CD4-positive, CD25-positive, alpha-beta regulatory T cell (primary cell): ENCODE measurements at regions not wholly inside any gene's neighbourhood (a gene's known extent, or its start where the extent isn't known, plus 50 kb on each side); places are given as distances from the start of the nearest gene placed in this dataset.
"Not testable (repeated sequence)": the region's sequence is repeated elsewhere in the genome, so short reads cannot be mapped to it uniquely, and the experiment has no call there.

Experiments used
- ATAC-seq, 2 donors: fragments of 150-1000 bp; cut with Tn5 transposase; one replicate each; pipeline ENCODE4 v1.10.0; 2021; ENCODE audit warnings: low read depth in 2 of 2, moderate number of reproducible peaks in 2 of 2, moderate library complexity in 1 of 2
- DNase-seq, 3 donors: peaks; one replicate each; pipeline versions ENCODE4 v3.0.0 to v3.0.0-alpha.2; 2012 to 2022; ENCODE audit warnings: mixed read lengths in 1 of 3
- H3K27ac ChIP-seq: one replicate; pipeline ENCODE4 v1.7.0; 2013; ENCODE audit warnings: mild to moderate bottlenecking, low read length; ENCODE audit not compliant: insufficient read depth, poor library complexity, severe bottlenecking
- H3K27me3 ChIP-seq: one replicate; pipeline ENCODE4 v1.7.0; 2013; ENCODE audit warnings: low read length; ENCODE audit not compliant: control insufficient read depth, insufficient read depth
- H3K36me3 ChIP-seq: one replicate; pipeline ENCODE4 v1.7.0; 2013; ENCODE audit warnings: mild to moderate bottlenecking, low read length, moderate library complexity; ENCODE audit not compliant: control insufficient read depth, insufficient read depth
- H3K4me1 ChIP-seq: 2 replicates; pipeline ENCODE4 v1.7.0; 2013; ENCODE audit warnings: mild to moderate bottlenecking, low read length; ENCODE audit not compliant: insufficient read depth, control insufficient read depth, poor library complexity, severe bottlenecking
- H3K4me3 ChIP-seq: one replicate; pipeline ENCODE4 v1.7.0; 2013; ENCODE audit warnings: low read depth, mild to moderate bottlenecking, low read length, moderate library complexity
- H3K9me3 ChIP-seq, 2 experiments: 1 replicate in 1 of 2; 2 replicates in 1 of 2; pipeline ENCODE4 v1.7.0; 2013; ENCODE audit warnings: low read length in 2 of 2, mild to moderate bottlenecking in 1 of 2, moderate library complexity in 1 of 2; ENCODE audit not compliant: control insufficient read depth in 2 of 2
- H3K27ac Mint-ChIP-seq, 3 donors: one replicate each; pipeline ENCODE4 v1.8.0; 2020 to 2022; ENCODE audit warnings: mild to moderate bottlenecking in 3 of 3, mixed read lengths in 3 of 3, moderate library complexity in 2 of 3
- H3K27me3 Mint-ChIP-seq: one replicate; pipeline ENCODE4 v1.8.0; 2022; ENCODE audit warnings: mild to moderate bottlenecking, mixed read lengths
- H3K36me3 Mint-ChIP-seq: one replicate; pipeline ENCODE4 v1.8.0; 2020; ENCODE audit warnings: mixed read lengths
- H3K4me1 Mint-ChIP-seq, 4 donors: one replicate each; pipeline ENCODE4 v1.8.0; 2020 to 2022; ENCODE audit warnings: mixed read lengths in 4 of 4, mild to moderate bottlenecking in 1 of 4
- H3K4me3 Mint-ChIP-seq, 4 donors: one replicate each; pipeline ENCODE4 v1.8.0; 2020 to 2022; ENCODE audit warnings: mild to moderate bottlenecking in 4 of 4, mixed read lengths in 4 of 4, moderate library complexity in 3 of 4
- H3K9me3 Mint-ChIP-seq, 7 donors: one replicate each; pipeline ENCODE4 v1.8.0; 2020 to 2022; ENCODE audit warnings: mixed read lengths in 7 of 7, mild to moderate bottlenecking in 3 of 7, moderate library complexity in 2 of 7

DNA sequence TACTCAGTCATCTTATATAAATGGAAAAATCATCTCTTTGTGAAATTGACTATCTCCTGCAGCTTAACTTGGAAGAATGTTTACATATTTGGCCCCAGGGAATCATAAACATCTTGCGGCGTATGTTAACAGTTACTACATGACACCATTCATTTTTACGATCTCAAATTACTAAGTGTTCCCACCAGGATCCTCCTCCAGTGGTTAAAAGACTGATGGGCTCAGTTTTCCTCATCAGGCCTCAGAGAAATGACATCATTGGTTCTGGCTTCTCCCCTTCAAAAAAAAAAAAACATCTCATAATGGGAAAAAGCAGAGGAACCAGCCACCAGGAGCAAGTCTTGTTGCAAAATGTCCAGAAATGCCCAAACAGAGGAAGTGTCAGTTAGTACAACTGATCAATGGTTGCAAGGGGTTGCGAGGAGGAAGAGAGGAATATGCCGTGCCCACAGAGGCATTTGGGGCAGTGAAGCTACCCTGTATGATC, 70.5 kb upstream of the LIPC start:
- H3K36me3 Mint-ChIP-seq: no peaks in the 10 kb centered on the region
- Histone ChIP-seq H3K36me3 (no peaks in the 10 kb centered on the region), H3K27ac (no peak overlapping the region), H3K4me3 (no peak overlapping the region), H3K4me1 (peaks cover 11% of the 10 kb centered on the region), H3K9me3 (no peaks in the 10 kb centered on the region), H3K27me3 (no peaks in the 10 kb centered on the region)
- no peak overlapping the region for H3K4me3 Mint-ChIP-seq
- peaks cover 4% of the 10 kb centered on the region for H3K27me3 Mint-ChIP-seq
- ATAC-seq (no peak), DNase-seq (no peak)
- H3K27ac Mint-ChIP-seq: peak overlapping the region in 1 of 3 donors; percentile 41
- H3K9me3 Mint-ChIP-seq: peaks cover 0 to 5% (median 0%) of the 10 kb centered on the region in 7 donors
- peaks cover 0 to 41% (median 13%) of the 10 kb centered on the region in 4 donors for H3K4me1 Mint-ChIP-seq

DNA sequence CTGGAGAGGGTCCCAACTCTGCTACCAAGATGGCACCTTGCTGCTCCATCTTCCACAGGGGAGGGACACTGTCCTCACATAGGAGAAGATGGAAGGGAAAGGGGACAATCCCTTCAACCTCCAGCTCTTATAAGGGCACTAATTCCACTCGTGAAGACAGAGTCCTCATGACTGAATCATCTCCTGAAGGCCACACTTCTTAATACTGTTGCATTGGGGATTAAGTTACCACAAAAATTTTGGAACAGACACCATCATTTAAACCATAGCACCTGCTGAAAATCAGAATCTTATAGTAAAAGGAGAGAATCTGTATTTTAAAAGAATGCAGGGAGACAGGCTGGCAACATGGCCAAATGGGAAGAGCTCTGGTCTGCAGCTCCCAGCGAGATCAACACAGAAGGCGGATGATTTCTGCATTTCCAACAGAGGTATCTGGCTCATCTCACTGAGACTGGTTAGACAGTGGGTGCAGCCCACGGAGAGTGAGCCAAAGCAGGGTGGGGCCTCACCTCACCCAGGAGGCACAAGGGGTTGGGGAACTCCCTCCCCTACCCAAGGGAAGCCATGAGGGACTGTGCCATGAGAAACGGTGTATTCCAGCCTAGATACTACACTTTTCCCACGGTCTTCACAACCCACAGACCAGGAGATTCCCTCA, 69.4 kb upstream of the LIPC start:
- no peak for DNase-seq

DNA sequence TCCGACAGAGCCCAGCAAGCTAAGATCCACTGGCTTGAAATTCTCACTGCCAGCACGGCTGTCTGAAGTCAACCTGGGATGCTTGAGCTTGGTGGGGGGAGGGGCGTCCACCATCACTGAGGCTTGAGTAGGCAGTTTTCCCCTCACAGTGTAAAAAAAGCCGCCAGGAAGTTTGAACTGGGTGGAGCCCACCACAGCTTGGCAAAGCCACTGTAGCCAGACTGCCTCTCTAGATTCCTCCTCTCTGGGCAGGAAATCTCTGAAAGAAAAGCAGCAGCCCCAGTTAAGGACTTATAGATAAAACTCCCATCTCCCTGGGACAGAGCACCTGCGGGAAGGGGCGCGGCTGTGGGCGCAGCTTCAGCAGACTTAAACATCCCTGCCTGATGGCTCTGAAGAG, 68.7 kb upstream of the LIPC start:
- H3K27me3 ChIP-seq, H3K4me3 ChIP-seq, ATAC-seq, H3K27ac ChIP-seq, H3K36me3 Mint-ChIP-seq, H3K4me3 Mint-ChIP-seq, H3K36me3 ChIP-seq, H3K9me3 ChIP-seq, H3K4me1 ChIP-seq, DNase-seq, H3K9me3 Mint-ChIP-seq, H3K27me3 Mint-ChIP-seq: not testable (repeated sequence)
- peak overlapping the region in 1 of 3 donors; percentile 6 for H3K27ac Mint-ChIP-seq
- H3K4me1 Mint-ChIP-seq: peaks cover 0 to 28% (median 6%) of the 10 kb centered on the region in 4 donors

More for the DNA sequence above, 69.4 kb upstream of the LIPC start:
- no peak for ATAC-seq
- peaks cover 0 to 35% (median 11%) of the 10 kb centered on the region in 4 donors for H3K4me1 Mint-ChIP-seq
- Histone ChIP-seq H3K9me3 (no peaks in the 10 kb centered on the region), H3K27me3 (no peaks in the 10 kb centered on the region), H3K4me1 (peaks cover 10% of the 10 kb centered on the region), H3K36me3 (no peaks in the 10 kb centered on the region), H3K27ac (no peak overlapping the region), H3K4me3 (no peak overlapping the region)
- no peaks in the 10 kb centered on the region for H3K36me3 Mint-ChIP-seq
- H3K27me3 Mint-ChIP-seq: peaks cover 4% of the 10 kb centered on the region
- no peak overlapping the region for H3K27ac Mint-ChIP-seq
- H3K9me3 Mint-ChIP-seq: peaks cover 0 to 5% (median 0%) of the 10 kb centered on the region in 7 donors
- H3K4me3 Mint-ChIP-seq: peak overlapping the region in 1 of 4 donors; percentile 47

DNA sequence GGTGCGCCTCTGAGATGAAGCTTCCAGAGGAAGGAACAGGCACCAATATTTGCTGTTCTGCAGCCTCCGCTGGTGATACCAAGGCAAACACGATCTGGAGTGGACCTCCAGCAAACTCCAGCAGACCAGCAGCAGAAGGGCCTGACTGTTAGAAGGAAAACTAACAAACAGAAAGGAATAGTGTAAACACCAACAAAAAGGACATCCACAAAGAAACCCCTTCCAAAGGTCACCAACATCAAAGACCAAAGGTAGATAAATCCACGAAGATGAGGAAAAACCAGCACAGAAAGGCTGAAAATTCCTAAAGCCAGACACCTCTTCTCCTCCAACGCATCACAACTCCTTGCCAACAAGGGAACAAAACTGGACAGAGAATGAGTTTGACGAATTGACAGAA, 68.1 kb upstream of the LIPC start:
- H3K27ac ChIP-seq, H3K36me3 Mint-ChIP-seq, H3K4me1 ChIP-seq, H3K36me3 ChIP-seq, H3K9me3 ChIP-seq, H3K4me3 Mint-ChIP-seq, H3K27me3 Mint-ChIP-seq, ATAC-seq, H3K27me3 ChIP-seq, H3K4me3 ChIP-seq, H3K9me3 Mint-ChIP-seq, DNase-seq: not testable (repeated sequence)
- Mint-ChIP-seq H3K27ac (peak overlapping the region in 1 of 3 donors; percentile 6), H3K4me1 (peaks cover 0 to 22% (median 3%) of the 10 kb centered on the region in 4 donors)

DNA sequence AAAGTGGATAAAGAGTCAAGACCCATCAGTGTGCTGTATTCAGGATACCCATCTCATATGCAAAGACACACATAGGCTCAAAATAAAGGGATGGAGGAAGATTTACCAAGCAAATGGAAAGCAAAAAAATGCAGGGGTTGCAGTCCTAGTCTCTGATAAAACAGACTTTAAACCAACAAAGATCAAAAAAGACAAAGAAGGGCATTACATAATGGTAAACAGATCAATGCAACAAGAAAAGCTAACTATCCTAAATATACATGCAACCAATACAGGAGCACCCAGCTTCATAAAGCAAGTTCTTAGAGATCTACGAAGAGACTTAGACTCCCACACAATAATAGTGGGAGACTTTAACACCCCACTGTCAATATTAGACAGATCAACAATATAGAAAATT, 66.7 kb upstream of the LIPC start:
- H3K27me3 ChIP-seq, H3K4me1 ChIP-seq, H3K27ac Mint-ChIP-seq, H3K36me3 Mint-ChIP-seq, H3K36me3 ChIP-seq, H3K9me3 Mint-ChIP-seq, H3K9me3 ChIP-seq, ATAC-seq, H3K27me3 Mint-ChIP-seq, DNase-seq, H3K4me3 ChIP-seq, H3K27ac ChIP-seq, H3K4me3 Mint-ChIP-seq: not testable (repeated sequence)
- H3K4me1 Mint-ChIP-seq: peaks cover 0 to 20% (median 3%) of the 10 kb centered on the region in 4 donors

DNA sequence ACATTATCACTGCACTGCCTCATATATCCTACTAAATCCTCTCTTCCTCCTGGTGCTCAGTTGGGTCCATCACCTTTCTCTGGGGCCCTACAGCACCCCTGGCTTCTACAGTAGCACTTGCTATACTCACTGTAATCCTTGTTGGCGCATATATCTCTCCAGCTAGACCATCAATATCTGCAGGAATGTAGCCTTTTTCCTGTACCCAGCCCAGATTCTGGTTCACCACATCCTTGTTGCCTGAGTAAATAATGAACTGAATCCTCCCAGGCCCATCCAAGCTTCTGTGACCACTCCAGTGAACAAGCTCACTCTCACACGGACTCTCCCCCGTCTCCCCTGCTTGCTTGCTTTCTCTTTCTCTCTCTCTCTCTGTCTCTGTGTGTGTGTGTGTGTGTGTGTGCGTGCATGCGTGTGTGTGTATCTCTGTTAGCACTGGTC, 62.5 kb upstream of the LIPC start:
- Histone ChIP-seq H3K36me3 (no peaks in the 10 kb centered on the region), H3K27me3 (peaks cover 4% of the 10 kb centered on the region), H3K4me3 (no peak overlapping the region), H3K9me3 (peaks cover 5 to 8% of the 10 kb centered on the region in 2 experiments), H3K27ac (no peak overlapping the region), H3K4me1 (no peaks in the 10 kb centered on the region)
- peak overlapping the region in 3 of 4 donors; percentile 13 to 54 (median 36) for H3K4me3 Mint-ChIP-seq
- peaks cover 0 to 6% (median 0%) of the 10 kb centered on the region in 4 donors for H3K4me1 Mint-ChIP-seq
- peaks cover 9% of the 10 kb centered on the region for H3K27me3 Mint-ChIP-seq
- peaks cover 0 to 15% (median 4%) of the 10 kb centered on the region in 7 donors for H3K9me3 Mint-ChIP-seq
- peak in 1 of 2 donors; percentile 55 for ATAC-seq
- DNase-seq: peak in 2 of 3 donors; percentile 12 to 56
- H3K36me3 Mint-ChIP-seq: no peaks in the 10 kb centered on the region
- peak overlapping the region in 2 of 3 donors; percentile 18 to 92 for H3K27ac Mint-ChIP-seq

DNA sequence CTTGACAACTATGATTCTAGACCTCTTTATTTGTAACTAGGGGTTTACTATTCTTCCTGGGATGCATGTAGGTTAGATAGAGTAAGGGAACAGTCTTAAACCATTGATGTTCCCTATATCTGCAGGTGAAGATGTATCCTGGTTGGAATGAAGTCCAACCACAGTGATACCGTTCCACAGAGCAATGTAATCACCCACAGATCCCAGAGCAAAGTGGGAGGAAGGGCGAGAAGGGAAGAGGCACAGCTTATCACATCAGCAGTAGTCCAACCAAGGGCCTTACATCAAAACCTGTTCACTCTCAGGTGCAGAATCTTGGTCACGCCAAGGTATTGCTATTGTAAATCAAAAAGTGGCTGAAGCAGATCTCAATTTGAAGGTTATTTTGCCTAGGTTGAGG, 61.8 kb upstream of the LIPC start:
- H3K4me3 Mint-ChIP-seq: no peak overlapping the region

DNA sequence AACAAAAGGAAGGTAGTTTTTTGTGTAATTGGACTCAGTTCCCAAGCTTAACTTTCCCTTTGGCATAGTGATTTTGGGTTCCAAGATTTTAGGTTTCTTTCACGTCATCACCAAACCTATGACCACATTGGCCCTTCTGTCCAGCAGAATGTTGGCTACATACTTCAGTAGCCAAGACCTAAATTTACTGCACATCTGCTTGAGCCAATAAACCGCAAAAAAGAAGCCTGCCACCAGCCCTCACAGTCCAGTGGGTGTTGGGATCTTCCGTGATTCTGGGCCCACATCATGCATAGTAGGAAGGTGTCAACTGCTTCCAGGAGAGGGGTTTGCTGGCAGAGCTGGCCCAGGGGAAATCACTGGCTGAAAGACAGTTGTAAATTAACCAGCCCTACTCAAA, 57.6 kb upstream of the LIPC start:
- H3K4me3 Mint-ChIP-seq: no peak overlapping the region
- H3K4me3 ChIP-seq: no peak overlapping the region
- DNase-seq (no peak), ATAC-seq (no peak)
- peaks cover 6% of the 10 kb centered on the region for H3K27me3 ChIP-seq
- H3K36me3 Mint-ChIP-seq: peaks cover 3% of the 10 kb centered on the region
- H3K4me1 Mint-ChIP-seq: peaks cover 0 to 4% (median 0%) of the 10 kb centered on the region in 4 donors
- H3K27ac ChIP-seq: no peak overlapping the region
- peaks cover 5 to 8% of the 10 kb centered on the region in 2 experiments for H3K9me3 ChIP-seq
- H3K36me3 ChIP-seq: no peaks in the 10 kb centered on the region
- H3K27ac Mint-ChIP-seq: no peak overlapping the region
- H3K27me3 Mint-ChIP-seq: peaks cover 11% of the 10 kb centered on the region
- H3K4me1 ChIP-seq: no peaks in the 10 kb centered on the region
- H3K9me3 Mint-ChIP-seq: peaks cover 0 to 15% (median 5%) of the 10 kb centered on the region in 7 donors

More for the DNA sequence above, 61.8 kb upstream of the LIPC start:
- Mint-ChIP-seq H3K36me3 (no peaks in the 10 kb centered on the region), H3K27me3 (peaks cover 11% of the 10 kb centered on the region), H3K27ac (no peak overlapping the region), H3K4me1 (peaks cover 0 to 6% (median 0%) of the 10 kb centered on the region in 4 donors), H3K9me3 (peaks cover 0 to 15% (median 1%) of the 10 kb centered on the region in 7 donors)
- Histone ChIP-seq H3K27ac (no peak overlapping the region), H3K4me3 (no peak overlapping the region), H3K27me3 (peaks cover 4% of the 10 kb centered on the region), H3K4me1 (no peaks in the 10 kb centered on the region), H3K9me3 (peaks cover 5 to 8% of the 10 kb centered on the region in 2 experiments), H3K36me3 (no peaks in the 10 kb centered on the region)
- ATAC-seq (no peak), DNase-seq (no peak)
